ENCODE measurements at regions not wholly inside any gene's neighbourhood (a gene's known extent, or its start where the extent isn't known, plus 50 kb on each side); places are given as distances from the start of the nearest gene placed in this dataset.

DNA sequence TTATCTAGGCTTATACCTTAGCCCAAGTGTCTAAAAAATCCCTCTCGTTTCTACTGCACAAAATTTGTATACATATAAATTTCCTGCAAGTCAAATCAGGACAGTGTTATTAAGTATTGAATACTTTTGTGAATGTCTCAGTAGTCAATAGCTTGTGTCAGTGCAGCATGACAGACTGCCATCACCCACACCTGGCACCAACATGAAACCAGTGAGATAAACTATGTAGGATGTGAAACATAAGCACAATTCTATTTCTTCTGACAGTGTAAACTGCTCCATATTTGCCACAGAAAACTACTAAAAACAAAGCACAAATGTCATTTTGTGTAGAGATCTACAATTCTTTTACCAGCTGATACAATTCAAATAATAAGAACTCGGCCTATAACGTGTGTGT is 542.1 kb upstream of the LUZP2 start:
- H3K9me3 ChIP-seq, result no peaks in the 10 kb centered on the region
- intact Hi-C loops (cut with DNase I; ENCODE audit: low total_unique reads), result no loop called here
- no peaks in the 10 kb centered on the region for H3K36me3 ChIP-seq
- DNase-seq, result no peak
- H3K27me3 ChIP-seq, result no peaks in the 10 kb centered on the region
- no peaks in the 10 kb centered on the region for H3K4me1 ChIP-seq
- TF ChIP-seq, protein P1, sequence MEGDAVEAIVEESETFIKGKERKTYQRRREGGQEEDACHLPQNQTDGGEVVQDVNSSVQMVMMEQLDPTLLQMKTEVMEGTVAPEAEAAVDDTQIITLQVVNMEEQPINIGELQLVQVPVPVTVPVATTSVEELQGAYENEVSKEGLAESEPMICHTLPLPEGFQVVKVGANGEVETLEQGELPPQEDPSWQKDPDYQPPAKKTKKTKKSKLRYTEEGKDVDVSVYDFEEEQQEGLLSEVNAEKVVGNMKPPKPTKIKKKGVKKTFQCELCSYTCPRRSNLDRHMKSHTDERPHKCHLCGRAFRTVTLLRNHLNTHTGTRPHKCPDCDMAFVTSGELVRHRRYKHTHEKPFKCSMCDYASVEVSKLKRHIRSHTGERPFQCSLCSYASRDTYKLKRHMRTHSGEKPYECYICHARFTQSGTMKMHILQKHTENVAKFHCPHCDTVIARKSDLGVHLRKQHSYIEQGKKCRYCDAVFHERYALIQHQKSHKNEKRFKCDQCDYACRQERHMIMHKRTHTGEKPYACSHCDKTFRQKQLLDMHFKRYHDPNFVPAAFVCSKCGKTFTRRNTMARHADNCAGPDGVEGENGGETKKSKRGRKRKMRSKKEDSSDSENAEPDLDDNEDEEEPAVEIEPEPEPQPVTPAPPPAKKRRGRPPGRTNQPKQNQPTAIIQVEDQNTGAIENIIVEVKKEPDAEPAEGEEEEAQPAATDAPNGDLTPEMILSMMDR (IDR thresholded peaks at IDR 0.05), result no peak
- TF ChIP-seq POLR2A (IDR thresholded peaks at IDR 0.05), result no peak
- no peak for TF ChIP-seq EP300 (IDR thresholded peaks at IDR 0.05)
- no peak for TF ChIP-seq POLR2AphosphoS5 (IDR thresholded peaks at IDR 0.05)
- WGBS, 5 donors, result 75 to 89% (median 80%) methylated on average over 3 of the region's 3 CpGs
- H3K27ac ChIP-seq, result no peak overlapping the region
- no peak overlapping the region for H3K4me3 ChIP-seq

DNA sequence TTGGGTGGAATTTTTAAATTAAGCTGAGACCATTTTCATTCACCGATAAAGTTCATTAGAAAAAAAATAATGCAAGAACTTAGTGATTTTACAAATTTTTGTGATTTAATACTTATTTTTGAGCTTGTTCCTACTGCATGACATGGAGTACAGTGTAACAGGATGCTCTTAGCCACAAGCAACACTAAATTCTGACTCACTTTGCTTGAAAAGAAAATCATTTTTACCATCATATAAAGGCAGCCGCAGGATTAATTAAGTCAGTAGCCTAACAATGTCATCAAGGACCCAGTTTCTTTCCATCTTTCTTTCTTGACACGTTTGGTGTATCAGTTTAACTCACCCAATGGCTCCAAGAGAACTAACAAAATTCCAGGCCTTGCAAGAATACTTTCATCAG is 540.3 kb upstream of the LUZP2 start:
- H3K4me1 ChIP-seq, result no peaks in the 10 kb centered on the region
- intact Hi-C loops (cut with DNase I; ENCODE audit: low total_unique reads), result no loop called here
- DNase-seq, result no peak
- no peaks in the 10 kb centered on the region for H3K9me3 ChIP-seq
- no peak overlapping the region for H3K4me3 ChIP-seq
- H3K27ac ChIP-seq, result no peak overlapping the region
- H3K36me3 ChIP-seq, result no peaks in the 10 kb centered on the region
- no peaks in the 10 kb centered on the region for H3K27me3 ChIP-seq
- 87 to 94% (median 91%) methylated on average over 3 of the region's 3 CpGs for WGBS, 5 donors
- no peak for TF ChIP-seq POLR2AphosphoS5 (IDR thresholded peaks at IDR 0.05)
- TF ChIP-seq, protein P1 (IDR thresholded peaks at IDR 0.05), result no peak
- no peak for TF ChIP-seq EP300 (IDR thresholded peaks at IDR 0.05)
- TF ChIP-seq POLR2A (IDR thresholded peaks at IDR 0.05), result no peak

DNA sequence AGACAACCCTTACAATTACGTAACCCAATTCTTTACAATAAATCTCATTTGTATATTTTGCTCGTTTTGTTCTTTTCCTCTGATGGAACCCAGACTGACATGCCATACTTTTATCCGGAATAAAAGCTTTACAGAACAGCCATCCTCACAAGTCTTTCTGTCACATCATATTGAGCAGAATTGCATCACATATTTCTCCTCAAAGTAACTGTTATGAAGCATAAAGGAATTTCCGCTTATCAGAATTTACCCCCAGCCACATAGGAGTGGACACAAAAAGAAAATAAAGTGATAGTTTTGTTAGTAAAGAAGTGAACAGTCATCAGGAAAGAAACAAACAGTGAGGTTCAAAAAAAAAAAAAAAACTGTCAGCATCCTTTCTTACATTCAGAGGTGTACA is 539.5 kb upstream of the LUZP2 start:
- Histone ChIP-seq H3K4me1 (no peaks in the 10 kb centered on the region), H3K27ac (no peak overlapping the region), H3K9me3 (no peaks in the 10 kb centered on the region), H3K27me3 (no peaks in the 10 kb centered on the region), H3K36me3 (no peaks in the 10 kb centered on the region), H3K4me3 (no peak overlapping the region)
- intact Hi-C loops (cut with DNase I; ENCODE audit: low total_unique reads), result no loop called here
- DNase-seq, result no peak
- WGBS, 5 donors, result 81 to 88% (median 86%) methylated on average over 4 of the region's 4 CpGs
- no peak for TF ChIP-seq EP300 (IDR thresholded peaks at IDR 0.05)
- TF ChIP-seq, protein P1 (IDR thresholded peaks at IDR 0.05), result no peak
- TF ChIP-seq POLR2A (IDR thresholded peaks at IDR 0.05), result no peak
- no peak for TF ChIP-seq POLR2AphosphoS5 (IDR thresholded peaks at IDR 0.05)

DNA sequence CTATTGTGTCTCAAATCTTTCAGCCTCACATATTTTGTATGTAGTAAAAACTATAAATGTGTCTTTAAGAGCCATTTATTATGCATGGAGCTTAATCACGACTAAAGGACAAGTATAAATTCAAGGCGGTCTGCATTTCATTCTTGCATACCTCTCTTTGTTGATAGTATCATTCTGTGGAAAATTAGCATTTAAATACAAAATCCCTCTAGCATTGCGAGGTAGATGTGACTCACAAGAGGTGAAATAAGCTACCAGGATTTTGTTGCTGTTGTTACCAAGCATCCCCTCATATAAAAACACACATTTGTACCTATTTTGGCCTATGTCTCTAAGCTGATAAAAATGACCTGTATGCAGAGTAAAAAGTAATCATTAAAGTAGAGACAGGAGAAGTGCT is 537.4 kb upstream of the LUZP2 start:
- TF ChIP-seq POLR2A (IDR thresholded peaks at IDR 0.05) (no peak), EP300 (IDR thresholded peaks at IDR 0.05) (no peak), POLR2AphosphoS5 (IDR thresholded peaks at IDR 0.05) (no peak)
- TF ChIP-seq, protein P1 (IDR thresholded peaks at IDR 0.05), result no peak
- 65 to 84% (median 66%) methylated on average over 3 of the region's 3 CpGs for WGBS, 5 donors
- Histone ChIP-seq H3K9me3 (no peaks in the 10 kb centered on the region), H3K4me1 (no peaks in the 10 kb centered on the region), H3K27me3 (no peaks in the 10 kb centered on the region), H3K36me3 (no peaks in the 10 kb centered on the region), H3K4me3 (no peak overlapping the region), H3K27ac (no peak overlapping the region)
- intact Hi-C loops (cut with DNase I; ENCODE audit: low total_unique reads), result no loop called here
- DNase-seq, result no peak

Measured in stomach (tissue), 8 donors.